ENCODE measurements at regions not wholly inside any gene's neighbourhood (a gene's known extent, or its start where the extent isn't known, plus 50 kb on each side); places are given as distances from the start of the nearest gene placed in this dataset.

- Histone ChIP-seq H3K9me2 (ENCODE audit: insufficient read depth) (no peaks in the 10 kb centered on the region), H4K20me1 (ENCODE audit: insufficient read depth) (no peaks in the 10 kb centered on the region), H3K9me3 (ENCODE audit: control insufficient read depth in 1 of 2, insufficient read depth in 1 of 2, low read depth in 1 of 2, low read length in 2 of 2) (no peaks in the 10 kb centered on the region), H3K9ac (ENCODE audit: low read length) (no peak overlapping the region), H3K27ac (ENCODE audit: low read depth, low read length) (no peak overlapping the region), H3K36me3 (ENCODE audit: control insufficient read depth in 1 of 2, insufficient read depth in 2 of 2, low read length in 2 of 2) (no peaks in the 10 kb centered on the region), H3K4me1 (ENCODE audit: control insufficient read depth in 1 of 2, insufficient read depth in 2 of 2, low read length in 2 of 2) (peaks cover 12 to 19% of the 10 kb centered on the region in 2 experiments), H3K27me3 (ENCODE audit: insufficient read depth, low read length) (no peaks in the 10 kb centered on the region), H3K79me2 (ENCODE audit: insufficient read depth, low read length) (no peaks in the 10 kb centered on the region), H2AFZ (ENCODE audit: low read depth, low read length, poor library complexity, severe bottlenecking) (no peak overlapping the region), H3K4me2 (ENCODE audit: low read length) (no peak overlapping the region), H3K4me3 (replicated peaks in 1 of 2; ENCODE audit: low read depth in 1 of 2, low read length in 2 of 2) (no peak overlapping the region)
- ChIA-PET RAD21 (ENCODE audit: low non-redundant PET in 1 of 2, low total read pairs in 2 of 2, uncharacterized antibody in 2 of 2, unreplicated experiment in 2 of 2) (no interaction called here), CTCF (no interaction called here), POLR2A (no interaction called here)
- no TSS peak for BruUV-seq (replicated peaks)
- no peak for DNase-seq (ENCODE audit: low read depth, low spot score)
- TF ChIP-seq SRF (IDR thresholded peaks at IDR 0.05; ENCODE audit: low read depth): no peak
- no peak for TF ChIP-seq ZNF274 (IDR thresholded peaks at IDR 0.05; ENCODE audit: low read depth, low read length)
- no peak for TF ChIP-seq ZBTB33 (IDR thresholded peaks at IDR 0.05; ENCODE audit: extremely low read depth, insufficient replicate concordance, low read length)
- TF ChIP-seq ZFX (IDR thresholded peaks at IDR 0.05): no peak
- no peak for TF ChIP-seq SP1 (IDR thresholded peaks at IDR 0.05; ENCODE audit: low read depth)
- TF ChIP-seq EZH2 (IDR thresholded peaks at IDR 0.05): no peak
- intact Hi-C loops (cut with micrococcal nuclease): no loop called here
- ATAC-seq: no peak
Measured at GRCh38 chr11:70735976-70736375, 337.6 kb downstream of the CTTN start.

GRCh38 chr11:70736461-70736860 is 338.1 kb downstream of the CTTN start:
- no peak for ATAC-seq
- ChIA-PET RAD21 (ENCODE audit: low non-redundant PET in 1 of 2, low total read pairs in 2 of 2, uncharacterized antibody in 2 of 2, unreplicated experiment in 2 of 2) (no interaction called here), CTCF (no interaction called here), POLR2A (no interaction called here)
- no peak overlapping the region for H3K4me3 ChIP-seq (replicated peaks in 1 of 2; ENCODE audit: low read depth in 1 of 2, low read length in 2 of 2)
- H3K79me2 ChIP-seq (ENCODE audit: insufficient read depth, low read length): no peaks in the 10 kb centered on the region
- no peaks in the 10 kb centered on the region for H3K9me2 ChIP-seq (ENCODE audit: insufficient read depth)
- H3K4me2 ChIP-seq (ENCODE audit: low read length): no peak overlapping the region
- no peaks in the 10 kb centered on the region for H4K20me1 ChIP-seq (ENCODE audit: insufficient read depth)
- H3K36me3 ChIP-seq (ENCODE audit: control insufficient read depth in 1 of 2, insufficient read depth in 2 of 2, low read length in 2 of 2): no peaks in the 10 kb centered on the region
- no peak for DNase-seq (ENCODE audit: low read depth, low spot score)
- H3K27me3 ChIP-seq (ENCODE audit: insufficient read depth, low read length): no peaks in the 10 kb centered on the region
- H3K27ac ChIP-seq (ENCODE audit: low read depth, low read length): no peak overlapping the region
- intact Hi-C loops (cut with micrococcal nuclease): no loop called here
- H2AFZ ChIP-seq (ENCODE audit: low read depth, low read length, poor library complexity, severe bottlenecking): no peak overlapping the region
- H3K9ac ChIP-seq (ENCODE audit: low read length): no peak overlapping the region
- peaks cover 12 to 19% of the 10 kb centered on the region in 2 experiments for H3K4me1 ChIP-seq (ENCODE audit: control insufficient read depth in 1 of 2, insufficient read depth in 2 of 2, low read length in 2 of 2)
- no peaks in the 10 kb centered on the region for H3K9me3 ChIP-seq (ENCODE audit: control insufficient read depth in 1 of 2, insufficient read depth in 1 of 2, low read depth in 1 of 2, low read length in 2 of 2)
- no TSS peak for BruUV-seq (replicated peaks)
- TF ChIP-seq ZNF274 (IDR thresholded peaks at IDR 0.05; ENCODE audit: low read depth, low read length) (no peak), SRF (IDR thresholded peaks at IDR 0.05; ENCODE audit: low read depth) (no peak), ZBTB33 (IDR thresholded peaks at IDR 0.05; ENCODE audit: extremely low read depth, insufficient replicate concordance, low read length) (no peak), SIN3A (IDR thresholded peaks at IDR 0.05; ENCODE audit: low read depth) (no peak), CTCF (IDR thresholded peaks at IDR 0.05 in 2 of 3, conservative IDR thresholded peaks at IDR 0.05 in 1 of 3; ENCODE audit: borderline replicate concordance in 1 of 3, insufficient read depth in 1 of 3, low read depth in 2 of 3, low read length in 2 of 3) (no peak), MAX (IDR thresholded peaks at IDR 0.05) (no peak), FOSL1 (IDR thresholded peaks at IDR 0.05; ENCODE audit: low read depth) (no peak), ZFX (IDR thresholded peaks at IDR 0.05) (no peak)
